Fibroblast of mammary gland (primary cell): ENCODE measurements at regions not wholly inside any gene's neighbourhood (a gene's known extent, or its start where the extent isn't known, plus 50 kb on each side); places are given as distances from the start of the nearest gene placed in this dataset.
A peak's percentile ranks its signal among the peaks of the same experiment; 100 is the strongest.

Experiments used
- DNase-seq: peaks from one replicate; pipeline ENCODE4 v3.0.0-alpha.2; 2010; ENCODE audit warnings: low read depth
- H3K4me3 ChIP-seq: 2 replicates; pipeline ENCODE4 v1.5.1; 2011; ENCODE audit warnings: low read depth, mild to moderate bottlenecking, low read length, moderate library complexity; ENCODE audit not compliant: control insufficient read depth
- CTCF ChIP-seq: conservative IDR thresholded peaks from 2 replicates; pipeline ENCODE4 v1.5.1; 2011; ENCODE audit warnings: low read depth, low read length, inconsistent platforms; ENCODE audit not compliant: control insufficient read depth, insufficient read depth

- TF ChIP-seq CTCF, result no peak
- DNase-seq, result no peak
- H3K4me3 ChIP-seq, result no peak overlapping the region
Measured at GRCh38 chr20:7362601-7363000, 577.7 kb downstream of the HAO1 start.

- no peak overlapping the region for H3K4me3 ChIP-seq
- TF ChIP-seq CTCF, result no peak
- peak; percentile 2 for DNase-seq
Measured at GRCh38 chr20:7366189-7366588, 574.1 kb downstream of the HAO1 start.

- DNase-seq, result no peak
- no peak for TF ChIP-seq CTCF
- H3K4me3 ChIP-seq, result no peak overlapping the region
Measured at GRCh38 chr20:7371518-7372163, 568.6 kb downstream of the HAO1 start.

DNA sequence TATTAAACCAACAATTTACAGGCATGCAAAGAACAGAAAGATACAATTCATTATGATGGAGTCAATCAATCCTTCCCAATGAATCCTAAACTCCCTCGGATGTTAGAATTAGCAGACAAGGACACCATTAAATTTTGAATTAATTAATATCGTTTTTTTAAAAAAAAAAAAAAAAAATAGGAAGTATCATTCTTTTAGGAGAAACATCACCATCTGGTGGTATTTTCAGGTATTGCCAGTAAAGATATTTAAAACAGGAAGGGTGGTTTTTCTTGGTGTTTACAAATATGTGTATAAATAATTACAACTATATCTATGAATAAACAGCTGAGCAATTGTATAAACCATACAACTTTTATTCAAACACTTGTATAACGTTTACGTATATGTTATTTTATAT, 564.4 kb downstream of the HAO1 start:
- no peak overlapping the region for H3K4me3 ChIP-seq
- peak; percentile 35 for DNase-seq
- TF ChIP-seq CTCF, result peak; percentile 44

GRCh38 chr20:7378864-7379605, 561.2 kb downstream of the HAO1 start:
- TF ChIP-seq CTCF, result no peak
- H3K4me3 ChIP-seq, result no peak overlapping the region
- no peak for DNase-seq

DNA sequence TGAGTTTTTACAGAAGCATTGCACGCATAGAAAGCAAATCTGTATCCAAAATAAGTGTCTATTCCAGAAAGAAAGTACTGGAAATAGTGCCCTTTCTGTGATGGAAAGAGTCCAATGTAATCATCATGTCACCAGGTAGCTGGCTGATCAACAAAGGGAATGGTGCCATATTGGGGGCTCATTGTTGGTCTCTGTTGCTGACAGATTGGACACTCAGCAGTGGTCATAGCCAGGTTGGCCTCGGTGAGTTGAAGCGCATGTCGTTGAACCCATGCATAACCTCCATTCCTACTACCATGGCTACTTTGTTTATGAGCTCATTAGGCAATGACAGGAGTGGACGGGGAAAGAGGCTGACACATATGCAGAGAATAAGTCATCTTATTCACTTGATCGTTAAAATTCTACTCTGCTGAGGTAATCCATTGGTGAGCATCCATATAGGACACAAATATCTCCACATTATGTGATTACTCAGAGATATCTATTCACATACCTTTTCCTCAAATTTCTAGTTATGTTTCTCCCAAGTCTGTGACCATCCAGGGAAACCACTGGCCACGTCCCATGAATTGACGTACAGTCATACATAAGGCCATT, 560.5 kb downstream of the HAO1 start:
- peak; percentile 2 for DNase-seq
- H3K4me3 ChIP-seq, result no peak overlapping the region
- no peak for TF ChIP-seq CTCF
